Erythroblast (primary cell): ENCODE measurements at regions not wholly inside any gene's neighbourhood (a gene's known extent, or its start where the extent isn't known, plus 50 kb on each side); places are given as distances from the start of the nearest gene placed in this dataset.

ENCODE experiments used
- DNase-seq, 2 experiments: peaks; one replicate each; lab custom pipeline; 2025; lab: John Stamatoyannopoulos, UW
- GATA1 ChIP-seq: IDR thresholded peaks from 2 replicates; pipeline ENCODE4 v1.6.1; 2011; ENCODE audit warnings: low read depth, mild to moderate bottlenecking, control low read depth, low read length, moderate library complexity
- POLR2A ChIP-seq: IDR thresholded peaks from 2 replicates; pipeline ENCODE4 v1.6.1; 2011; ENCODE audit warnings: mild to moderate bottlenecking, low read length

DNA sequence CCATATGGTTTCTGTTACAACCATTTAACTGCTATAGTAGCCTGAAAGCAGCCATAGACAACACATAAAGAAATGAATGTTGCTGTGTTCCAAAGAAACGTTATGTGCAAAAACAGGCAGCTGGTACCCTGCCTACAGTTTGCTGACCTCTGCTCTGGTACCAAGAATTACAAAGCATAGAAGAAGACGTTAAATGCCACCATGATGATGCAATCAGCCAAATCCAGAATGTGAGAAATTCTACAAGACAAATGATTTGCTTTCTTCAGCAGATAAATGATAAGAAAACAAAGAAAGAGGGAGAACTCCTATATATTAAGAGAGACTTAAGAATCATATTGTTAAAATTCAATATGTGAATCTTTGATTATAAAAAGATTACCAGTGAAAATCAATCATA, 97.8 kb upstream of the PDE4B start:
- TF ChIP-seq POLR2A (no peak), GATA1 (no peak)
- DNase-seq: no peak

GRCh38 chr1:65698590-65698989, 94.1 kb upstream of the PDE4B start:
- DNase-seq: peak in 1 of 2 experiments; percentile 17
- no peak for TF ChIP-seq POLR2A

DNA sequence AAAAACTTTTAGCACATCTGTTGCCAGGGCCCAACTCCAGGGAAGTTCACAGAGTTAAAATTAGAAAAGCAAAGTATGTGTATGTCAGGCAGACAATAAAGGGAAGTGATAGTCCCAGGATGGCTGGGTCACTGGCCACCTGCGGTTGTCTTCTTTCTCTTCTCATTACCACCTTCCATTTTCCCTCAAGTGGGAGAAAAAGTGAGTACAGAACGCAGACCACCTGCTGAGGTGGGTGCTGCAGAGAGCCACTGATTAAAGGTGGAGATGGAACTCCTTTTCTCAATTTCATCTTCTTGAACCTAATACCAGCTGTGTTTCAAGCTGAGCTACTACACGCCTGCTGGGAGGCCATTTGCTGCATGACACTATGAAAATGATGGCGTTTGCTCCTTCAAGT, 88.8 kb upstream of the PDE4B start:
- no peak for DNase-seq
- TF ChIP-seq GATA1: no peak
- TF ChIP-seq POLR2A: no peak

GRCh38 chr1:65704318-65704717, 88.4 kb upstream of the PDE4B start:
- DNase-seq: no peak
- TF ChIP-seq GATA1: no peak
- no peak for TF ChIP-seq POLR2A

DNA sequence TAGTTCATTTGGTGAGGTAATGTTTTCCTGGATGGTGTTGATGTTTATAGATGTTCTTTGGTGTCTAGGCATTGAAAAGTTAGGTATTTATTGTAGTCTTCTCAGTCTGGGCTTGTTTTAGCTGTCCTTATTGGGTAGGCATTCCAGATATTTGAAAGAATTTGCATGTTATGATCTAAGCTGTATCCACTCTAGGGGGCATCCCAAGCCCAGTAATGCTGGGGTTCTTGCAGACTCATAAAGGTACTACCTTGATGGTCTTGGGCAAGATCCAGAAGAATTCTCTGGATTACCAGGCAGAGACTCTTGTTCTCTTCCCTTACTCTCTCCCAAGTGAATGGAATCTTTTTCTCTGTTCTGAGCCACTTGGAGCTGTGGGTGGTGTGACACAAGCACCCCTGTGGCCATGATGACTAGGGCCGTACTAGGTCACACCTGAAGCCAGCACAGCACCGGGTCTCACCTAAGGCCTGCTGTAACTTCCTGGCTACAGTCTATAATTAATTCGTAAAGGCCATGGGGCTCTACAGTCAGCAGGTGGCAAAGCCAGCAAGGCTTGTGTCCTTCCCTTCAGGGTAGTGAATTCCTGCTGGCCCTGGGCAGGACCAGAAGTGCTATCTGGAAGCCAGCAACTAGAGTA, 74.8 kb upstream of the PDE4B start:
- TF ChIP-seq GATA1: no peak
- TF ChIP-seq POLR2A: no peak

GRCh38 chr1:65719391-65719790, 73.3 kb upstream of the PDE4B start:
- TF ChIP-seq POLR2A (no peak), GATA1 (no peak)
- DNase-seq: no peak

More for the DNA sequence above, 74.8 kb upstream of the PDE4B start:
- DNase-seq: peak; percentile 15 to 53

- no peak for TF ChIP-seq POLR2A
- TF ChIP-seq GATA1: no peak
- no peak for DNase-seq
Observed at GRCh38 chr1:65722461-65722860, 70.2 kb upstream of the PDE4B start.

DNA sequence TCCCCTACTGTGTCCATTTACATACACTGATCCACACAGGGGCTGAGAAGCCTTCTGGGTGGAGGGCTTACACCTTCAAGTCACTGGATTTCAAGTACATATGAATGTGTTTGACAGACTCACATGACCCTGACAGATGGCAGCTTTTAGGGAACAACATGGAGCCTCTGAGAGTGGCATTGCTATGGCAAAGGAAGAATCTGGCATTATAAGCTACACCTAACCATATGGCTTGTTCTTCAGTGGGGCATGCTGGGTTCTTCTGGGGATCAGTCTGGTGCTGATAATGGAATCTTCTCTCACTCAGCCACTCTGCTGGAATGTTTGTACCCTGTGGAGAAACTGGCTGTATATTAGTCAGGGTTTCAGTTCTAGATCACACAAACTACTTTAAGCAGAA, 68.5 kb upstream of the PDE4B start:
- no peak for DNase-seq
- TF ChIP-seq GATA1 (no peak), POLR2A (no peak)

- DNase-seq: no peak
- no peak for TF ChIP-seq POLR2A
- TF ChIP-seq GATA1: no peak
Observed at GRCh38 chr1:65725064-65725463, 67.6 kb upstream of the PDE4B start.

DNA sequence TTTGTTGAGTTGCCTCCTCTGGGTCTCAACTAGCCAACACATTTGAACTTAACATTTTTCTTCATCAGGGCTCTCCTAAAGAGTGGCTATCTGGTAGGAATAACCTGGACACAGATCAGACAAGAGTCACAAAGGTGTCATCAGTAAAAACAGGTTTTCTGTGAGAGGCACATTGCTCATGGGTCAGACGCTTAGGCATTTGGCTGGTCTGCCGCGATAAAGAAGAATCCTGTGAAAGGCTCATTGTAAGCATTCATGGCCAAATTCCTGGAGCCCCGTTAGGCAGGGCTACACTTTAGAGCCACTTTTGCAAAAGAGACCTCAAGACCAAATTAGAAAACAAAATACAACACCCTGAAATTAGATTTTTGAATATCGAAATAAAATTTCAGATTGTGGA, 64.2 kb upstream of the PDE4B start:
- DNase-seq: no peak
- no peak for TF ChIP-seq GATA1
- no peak for TF ChIP-seq POLR2A

DNA sequence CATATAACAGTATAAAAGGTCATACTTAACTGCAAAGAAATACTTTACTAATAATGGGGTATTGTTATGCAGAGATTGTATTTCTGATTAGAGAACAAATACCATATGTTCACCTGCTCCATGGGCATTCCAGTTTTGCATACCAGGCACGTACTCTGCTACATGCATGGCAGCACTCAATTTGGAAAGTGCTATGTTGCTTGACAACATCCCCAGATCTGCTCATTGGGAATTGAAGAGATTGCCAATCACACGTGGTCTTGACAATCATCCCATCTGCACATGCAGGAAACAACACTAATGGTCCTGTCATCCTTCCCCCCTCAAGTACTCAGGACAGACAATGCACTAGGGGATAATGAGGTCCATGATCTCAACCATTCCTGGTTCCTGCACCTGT, 63.4 kb upstream of the PDE4B start:
- no peak for TF ChIP-seq POLR2A
- TF ChIP-seq GATA1: no peak

DNA sequence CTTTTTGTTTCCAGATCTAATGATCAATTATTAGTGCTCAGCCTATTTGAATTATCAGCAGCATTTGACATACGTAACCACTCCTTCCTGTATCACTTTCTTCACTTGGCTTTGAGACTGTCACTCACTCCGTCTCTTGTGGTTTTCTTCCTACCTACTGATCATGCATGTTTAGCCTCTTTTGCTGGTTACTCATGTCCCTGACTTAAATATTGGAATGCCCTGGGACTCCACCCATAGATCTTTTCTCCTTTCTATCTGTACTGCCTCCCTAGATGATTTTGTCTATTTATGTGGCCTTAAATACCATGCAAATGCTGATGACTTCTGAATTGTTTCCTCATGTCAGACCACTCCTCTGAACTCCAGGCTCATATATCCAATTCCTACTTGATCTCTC, 57.7 kb upstream of the PDE4B start:
- TF ChIP-seq GATA1: no peak
- DNase-seq: no peak

More for the DNA sequence above, 63.4 kb upstream of the PDE4B start:
- no peak for DNase-seq

DNA sequence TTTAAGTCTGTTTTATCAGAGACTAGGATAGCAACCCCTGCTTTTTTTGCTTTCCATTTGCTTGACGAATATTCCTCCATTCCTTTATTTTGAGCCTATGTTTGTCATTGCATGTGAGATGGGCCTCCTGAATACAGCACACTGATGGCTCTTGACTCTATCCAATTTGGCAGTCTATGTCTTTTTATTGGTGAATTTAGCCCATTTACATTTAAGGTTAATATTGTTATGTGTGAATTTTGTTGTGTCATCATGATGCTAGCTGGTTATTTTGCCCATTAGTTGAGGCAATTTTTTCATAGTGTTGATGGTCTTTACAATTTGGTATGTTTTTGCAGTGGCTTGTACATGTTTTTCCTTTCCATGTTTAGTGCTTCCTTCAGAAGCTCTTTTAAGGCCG, 50.7 kb upstream of the PDE4B start:
- TF ChIP-seq GATA1 (no peak), POLR2A (no peak)
- DNase-seq: no peak
